Adrenal gland (tissue), 5 donors: ENCODE measurements at regions not wholly inside any gene's neighbourhood (a gene's known extent, or its start where the extent isn't known, plus 50 kb on each side); places are given as distances from the start of the nearest gene placed in this dataset.

Source experiments
- POLR2A ChIP-seq, 2 donors: fragments of 450-650 bp; IDR thresholded peaks; one replicate each; pipeline ENCODE4 v1.6.1; 2017; ENCODE audit warnings: antibody characterized with exemption in 2 of 2, mild to moderate bottlenecking in 2 of 2, moderate library complexity in 1 of 2
- TF ChIP-seq, protein P1 (sequence below), 6 experiments: fragments of 450-650 bp in 4 of 6; fragments of 200-600 bp in 2 of 6; sonication (generic) in 1 of 6; IDR thresholded peaks; 1 replicate in 5 of 6; 2 replicates in 1 of 6; pipeline versions ENCODE4 v1.5.1 to v1.8.0; 2016 to 2021; ENCODE audit warnings: antibody characterized with exemption in 6 of 6, mild to moderate bottlenecking in 2 of 6, moderate library complexity in 1 of 6
- donor health status: DM: no; HTN: no; CAD: no.

DNA sequence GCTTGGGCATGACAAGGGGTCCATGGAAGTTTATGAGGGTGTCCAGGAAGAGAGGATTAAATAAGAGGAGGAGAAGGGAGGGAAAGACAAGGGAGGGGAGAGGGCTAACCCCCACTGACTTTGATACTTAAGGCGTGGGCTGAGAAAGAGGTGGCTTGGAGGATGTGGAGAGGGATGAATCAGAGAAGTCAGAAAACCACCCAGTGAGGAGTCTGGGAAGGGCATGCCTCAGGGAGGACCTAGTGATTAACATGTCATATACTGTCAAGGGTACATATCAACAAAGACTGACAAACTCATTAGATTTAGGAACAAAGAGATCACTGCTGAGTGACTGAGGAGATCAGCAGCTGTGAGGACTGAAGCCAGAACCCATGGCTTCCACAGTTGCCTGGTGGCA lies 145.4 kb downstream of the IRX5 start:
- TF ChIP-seq, protein P1, sequence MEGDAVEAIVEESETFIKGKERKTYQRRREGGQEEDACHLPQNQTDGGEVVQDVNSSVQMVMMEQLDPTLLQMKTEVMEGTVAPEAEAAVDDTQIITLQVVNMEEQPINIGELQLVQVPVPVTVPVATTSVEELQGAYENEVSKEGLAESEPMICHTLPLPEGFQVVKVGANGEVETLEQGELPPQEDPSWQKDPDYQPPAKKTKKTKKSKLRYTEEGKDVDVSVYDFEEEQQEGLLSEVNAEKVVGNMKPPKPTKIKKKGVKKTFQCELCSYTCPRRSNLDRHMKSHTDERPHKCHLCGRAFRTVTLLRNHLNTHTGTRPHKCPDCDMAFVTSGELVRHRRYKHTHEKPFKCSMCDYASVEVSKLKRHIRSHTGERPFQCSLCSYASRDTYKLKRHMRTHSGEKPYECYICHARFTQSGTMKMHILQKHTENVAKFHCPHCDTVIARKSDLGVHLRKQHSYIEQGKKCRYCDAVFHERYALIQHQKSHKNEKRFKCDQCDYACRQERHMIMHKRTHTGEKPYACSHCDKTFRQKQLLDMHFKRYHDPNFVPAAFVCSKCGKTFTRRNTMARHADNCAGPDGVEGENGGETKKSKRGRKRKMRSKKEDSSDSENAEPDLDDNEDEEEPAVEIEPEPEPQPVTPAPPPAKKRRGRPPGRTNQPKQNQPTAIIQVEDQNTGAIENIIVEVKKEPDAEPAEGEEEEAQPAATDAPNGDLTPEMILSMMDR (IDR thresholded peaks at IDR 0.05), result no peak
- TF ChIP-seq POLR2A (IDR thresholded peaks at IDR 0.05), result no peak
